PC-3 (cell line): ENCODE measurements at regions not wholly inside any gene's neighbourhood (a gene's known extent, or its start where the extent isn't known, plus 50 kb on each side); places are given as distances from the start of the nearest gene placed in this dataset.

Experiments used
- CTCF ChIP-seq: fragments of 300-600 bp; sonication (generic); conservative IDR thresholded peaks from 2 replicates; pipeline ENCODE4 v1.5.1; 2017; ENCODE audit warnings: antibody characterized with exemption, low read depth, mild to moderate bottlenecking, low read length
- EZH2 ChIP-seq: fragments of 300-600 bp; sonication (generic); IDR thresholded peaks from one replicate; pipeline ENCODE4 v1.6.1; 2017; ENCODE audit warnings: antibody characterized with exemption, mild to moderate bottlenecking, low read length; ENCODE audit not compliant: unreplicated experiment
- EZH2phosphoT487 ChIP-seq: fragments of 300-600 bp; sonication (generic); IDR thresholded peaks from 2 replicates; pipeline ENCODE4 v1.6.1; 2018; ENCODE audit warnings: mild to moderate bottlenecking, antibody characterized with exemption, low read length, borderline replicate concordance

- peak; percentile 55 for TF ChIP-seq CTCF
- TF ChIP-seq EZH2phosphoT487, result no peak
- TF ChIP-seq EZH2, result no peak
Measured at GRCh38 chrX:100512471-100512870, 72.3 kb upstream of the TNMD start.
